ENCODE measurements at regions not wholly inside any gene's neighbourhood (a gene's known extent, or its start where the extent isn't known, plus 50 kb on each side); places are given as distances from the start of the nearest gene placed in this dataset.
"Not testable (repeated sequence)": the region's sequence is repeated elsewhere in the genome, so short reads cannot be mapped to it uniquely, and the experiment has no call there.

DNA sequence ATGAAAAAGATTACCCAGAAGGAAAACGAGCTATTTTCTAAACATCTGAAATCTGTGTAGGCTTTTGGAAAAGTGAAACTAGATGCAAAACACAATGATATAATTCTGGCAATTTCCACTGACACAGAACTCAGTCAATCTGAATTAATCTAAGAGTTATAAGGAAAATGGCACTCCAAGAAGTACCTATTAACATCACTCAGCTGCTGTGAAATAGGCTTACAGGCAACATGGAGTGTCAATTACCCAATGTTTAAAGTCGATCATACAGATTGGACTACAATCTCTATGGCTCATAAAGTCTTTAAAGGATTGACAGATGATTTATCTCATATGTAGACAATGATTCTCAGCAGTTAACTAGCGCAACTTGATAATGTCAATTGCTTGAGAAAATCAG, 120.9 kb downstream of the CCDC74A start:
- H3K27ac ChIP-seq; H3K4me1 ChIP-seq (replicated peaks); H3K36me3 ChIP-seq; H3K9me3 ChIP-seq (replicated peaks); DNase-seq (ENCODE audit: low read depth in 1 of 2, low spot score in 2 of 2); H3K27me3 ChIP-seq (replicated peaks); H3K4me3 ChIP-seq: not testable (repeated sequence)

DNA sequence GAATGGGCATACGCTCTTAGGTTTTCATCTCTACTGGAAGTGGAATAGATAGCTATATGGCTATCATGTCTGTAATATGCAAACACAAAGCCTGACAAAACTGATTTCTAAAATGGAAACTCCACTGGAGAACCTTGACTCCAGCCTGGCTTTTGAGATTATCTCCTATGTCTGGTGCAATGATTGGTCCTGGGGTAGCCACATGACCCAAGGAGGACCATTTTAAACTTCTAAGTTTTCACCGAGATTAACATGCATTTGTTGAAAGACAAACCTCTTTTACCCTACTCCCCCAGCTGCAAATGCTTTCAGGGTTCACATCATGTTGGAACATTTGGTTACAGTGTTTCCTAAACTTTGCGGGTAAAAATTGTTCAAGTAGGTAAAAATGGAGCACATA, 124.6 kb downstream of the CCDC74A start:
- not testable (repeated sequence) for H3K4me3 ChIP-seq; H3K27me3 ChIP-seq (replicated peaks); H3K27ac ChIP-seq; DNase-seq (ENCODE audit: low read depth in 1 of 2, low spot score in 2 of 2); H3K4me1 ChIP-seq (replicated peaks); H3K9me3 ChIP-seq (replicated peaks); H3K36me3 ChIP-seq

DNA sequence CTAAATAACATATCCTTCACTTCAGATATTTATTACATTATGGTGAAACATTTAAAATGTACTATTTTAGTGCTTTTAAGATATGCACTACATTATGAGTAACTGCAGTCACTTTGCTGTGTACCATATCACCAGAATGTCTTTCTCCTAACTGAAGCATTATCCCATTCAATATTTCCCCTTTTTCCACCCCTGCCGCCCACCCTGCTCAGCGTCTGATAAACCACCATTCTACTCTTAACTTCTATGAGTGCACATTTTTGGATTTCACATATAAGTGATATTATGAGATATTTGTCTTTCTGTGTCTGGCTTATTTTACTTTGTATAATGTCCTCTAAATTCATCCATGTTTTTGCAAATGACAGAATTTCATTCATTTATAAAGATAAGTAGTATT, 126.4 kb downstream of the CCDC74A start:
- not testable (repeated sequence) for H3K4me1 ChIP-seq (replicated peaks); H3K27ac ChIP-seq; DNase-seq (ENCODE audit: low read depth in 1 of 2, low spot score in 2 of 2); H3K36me3 ChIP-seq; H3K4me3 ChIP-seq; H3K9me3 ChIP-seq (replicated peaks); H3K27me3 ChIP-seq (replicated peaks)

DNA sequence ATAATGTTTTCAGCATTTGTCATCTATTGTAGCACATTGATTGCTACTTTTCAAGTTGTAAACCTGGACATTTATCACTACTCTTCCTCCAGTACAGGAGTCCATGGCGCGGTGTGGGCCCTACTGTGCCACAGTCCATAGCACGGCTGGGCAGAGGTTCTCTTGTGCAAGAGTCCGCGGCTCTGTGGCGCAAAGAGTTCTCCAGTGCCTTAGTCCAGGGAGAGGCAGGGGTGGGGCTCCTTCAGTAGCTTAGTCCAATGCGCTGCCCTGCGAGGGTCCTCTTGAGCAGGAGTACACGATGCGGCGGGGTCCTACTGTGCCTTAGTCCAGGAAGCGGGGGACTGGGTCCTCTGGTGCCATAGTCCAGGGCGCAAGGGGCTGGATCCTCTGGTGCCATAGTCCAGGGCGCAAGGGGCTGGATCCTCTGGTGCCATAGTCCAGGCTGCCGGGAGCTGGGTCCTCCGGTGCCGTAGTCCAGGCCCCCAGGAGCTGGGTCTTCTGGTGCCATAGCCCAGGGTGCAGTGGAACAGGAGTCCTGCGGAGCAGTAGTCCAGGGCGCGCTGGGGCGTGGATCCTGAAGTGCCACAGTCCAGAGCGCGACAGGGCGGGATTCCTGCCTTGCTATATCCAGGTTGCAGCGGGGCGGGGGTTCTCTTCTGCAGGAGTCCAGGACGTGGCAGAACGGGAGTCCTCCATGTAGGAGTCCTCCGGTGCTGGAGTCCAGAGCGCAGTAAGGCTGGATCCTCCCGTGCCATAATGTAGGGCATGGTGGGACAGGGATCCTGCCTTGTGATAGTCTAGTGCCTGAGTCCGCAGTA, 129.3 kb downstream of the CCDC74A start:
- no peak overlapping the region for H3K4me3 ChIP-seq
- H3K27ac ChIP-seq = no peak overlapping the region
- no peaks in the 10 kb centered on the region for H3K4me1 ChIP-seq (replicated peaks)
- H3K9me3 ChIP-seq (replicated peaks) = no peaks in the 10 kb centered on the region
- DNase-seq (ENCODE audit: low read depth in 1 of 2, low spot score in 2 of 2) = no peak
- H3K27me3 ChIP-seq (replicated peaks) = no peaks in the 10 kb centered on the region
- no peaks in the 10 kb centered on the region for H3K36me3 ChIP-seq

DNA sequence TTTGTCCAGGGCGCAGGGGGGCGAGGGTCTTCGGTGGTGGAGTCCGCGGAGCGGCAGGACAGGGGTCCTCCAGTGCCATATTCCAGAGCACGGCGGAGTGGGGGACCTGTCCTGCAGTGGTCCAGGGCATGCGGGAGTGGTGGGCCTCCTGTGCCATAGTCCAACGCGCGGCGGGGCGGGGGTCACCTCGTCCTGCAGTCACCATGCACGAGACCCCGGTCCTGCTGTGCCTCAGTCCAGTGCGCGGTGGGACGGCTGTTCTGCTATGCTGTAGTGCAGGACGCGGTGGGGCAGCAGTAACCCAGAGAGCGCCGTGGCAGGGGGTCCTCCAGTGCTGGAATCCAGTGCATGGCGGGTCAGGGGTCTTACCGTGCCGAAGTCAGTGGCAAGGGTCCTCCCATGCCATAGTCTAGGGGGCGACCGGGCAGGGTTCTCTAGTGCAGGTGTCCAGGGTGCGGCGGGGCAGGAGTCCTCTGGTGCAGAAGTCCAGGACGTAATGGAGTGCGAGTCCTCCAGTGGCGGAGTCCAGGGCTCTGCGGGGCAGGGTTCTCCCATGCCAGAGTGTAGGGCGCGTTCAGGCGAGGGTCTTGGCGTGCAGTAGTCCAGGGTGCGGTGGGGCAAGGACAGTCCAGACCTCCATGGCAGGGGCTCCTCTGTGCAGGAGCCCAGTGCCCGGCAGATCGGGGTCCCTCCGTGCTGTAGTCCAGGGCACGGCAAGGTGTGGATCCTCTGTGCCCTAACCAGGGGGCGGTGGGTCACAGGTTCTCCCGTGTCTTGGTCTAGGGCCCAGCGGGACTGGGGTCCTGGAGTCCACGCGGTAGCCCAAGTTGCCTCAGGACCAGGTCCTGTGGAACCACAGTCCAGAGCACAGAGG, 130.4 kb downstream of the CCDC74A start:
- no peaks in the 10 kb centered on the region for H3K36me3 ChIP-seq
- H3K4me1 ChIP-seq (replicated peaks) = no peaks in the 10 kb centered on the region
- H3K27ac ChIP-seq = no peak overlapping the region
- no peak overlapping the region for H3K4me3 ChIP-seq
- DNase-seq (ENCODE audit: low read depth in 1 of 2, low spot score in 2 of 2) = no peak
- no peaks in the 10 kb centered on the region for H3K27me3 ChIP-seq (replicated peaks)
- no peaks in the 10 kb centered on the region for H3K9me3 ChIP-seq (replicated peaks)

DNA sequence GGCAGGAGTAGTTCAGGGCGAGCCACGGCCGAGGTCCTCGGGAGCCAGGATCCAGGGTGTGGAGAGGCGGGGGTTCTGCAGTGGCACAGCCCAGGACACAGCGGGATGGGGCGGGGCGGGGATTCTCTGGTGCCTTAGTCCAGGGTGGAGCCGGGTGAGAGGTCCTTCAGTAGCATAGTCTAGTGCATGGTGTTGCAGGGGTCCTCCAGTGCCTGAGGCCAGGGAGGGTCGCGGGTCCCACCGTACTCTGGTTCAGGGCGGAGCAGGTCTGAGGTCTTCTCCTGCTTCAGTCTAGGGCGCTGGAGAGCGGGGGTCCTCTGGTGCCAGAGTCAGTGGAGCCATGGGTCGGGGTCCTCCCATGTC, 131.1 kb downstream of the CCDC74A start:
- H3K4me1 ChIP-seq (replicated peaks) = no peaks in the 10 kb centered on the region
- no peak overlapping the region for H3K4me3 ChIP-seq
- DNase-seq (ENCODE audit: low read depth in 1 of 2, low spot score in 2 of 2) = no peak
- no peaks in the 10 kb centered on the region for H3K9me3 ChIP-seq (replicated peaks)
- no peak overlapping the region for H3K27ac ChIP-seq
- no peaks in the 10 kb centered on the region for H3K27me3 ChIP-seq (replicated peaks)
- no peaks in the 10 kb centered on the region for H3K36me3 ChIP-seq

DNA sequence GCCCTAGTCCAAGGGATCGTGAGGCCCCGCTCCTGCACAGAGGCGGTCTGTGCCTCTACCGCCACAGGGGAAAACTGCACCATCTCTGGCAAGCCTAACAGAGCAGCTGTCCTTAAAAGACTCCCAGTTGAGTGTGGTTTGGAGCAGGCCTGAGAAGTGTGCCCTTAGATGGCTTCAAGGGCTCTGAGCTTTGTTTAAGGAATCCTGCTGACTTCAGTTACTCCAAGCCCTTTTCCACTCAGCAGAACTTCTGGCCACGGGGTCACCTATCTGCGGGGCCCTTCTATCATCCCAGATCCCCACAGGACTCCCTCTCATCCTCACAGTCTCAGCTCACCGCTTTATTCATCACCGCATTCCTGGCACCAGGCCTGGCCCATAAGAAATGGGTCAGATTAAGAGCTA, 131.5 kb downstream of the CCDC74A start:
- DNase-seq (ENCODE audit: low read depth in 1 of 2, low spot score in 2 of 2) = no peak
- no peak overlapping the region for H3K4me3 ChIP-seq
- H3K27ac ChIP-seq = no peak overlapping the region
- no peaks in the 10 kb centered on the region for H3K9me3 ChIP-seq (replicated peaks)
- H3K4me1 ChIP-seq (replicated peaks) = no peaks in the 10 kb centered on the region
- no peaks in the 10 kb centered on the region for H3K36me3 ChIP-seq
- H3K27me3 ChIP-seq (replicated peaks) = no peaks in the 10 kb centered on the region

DNA sequence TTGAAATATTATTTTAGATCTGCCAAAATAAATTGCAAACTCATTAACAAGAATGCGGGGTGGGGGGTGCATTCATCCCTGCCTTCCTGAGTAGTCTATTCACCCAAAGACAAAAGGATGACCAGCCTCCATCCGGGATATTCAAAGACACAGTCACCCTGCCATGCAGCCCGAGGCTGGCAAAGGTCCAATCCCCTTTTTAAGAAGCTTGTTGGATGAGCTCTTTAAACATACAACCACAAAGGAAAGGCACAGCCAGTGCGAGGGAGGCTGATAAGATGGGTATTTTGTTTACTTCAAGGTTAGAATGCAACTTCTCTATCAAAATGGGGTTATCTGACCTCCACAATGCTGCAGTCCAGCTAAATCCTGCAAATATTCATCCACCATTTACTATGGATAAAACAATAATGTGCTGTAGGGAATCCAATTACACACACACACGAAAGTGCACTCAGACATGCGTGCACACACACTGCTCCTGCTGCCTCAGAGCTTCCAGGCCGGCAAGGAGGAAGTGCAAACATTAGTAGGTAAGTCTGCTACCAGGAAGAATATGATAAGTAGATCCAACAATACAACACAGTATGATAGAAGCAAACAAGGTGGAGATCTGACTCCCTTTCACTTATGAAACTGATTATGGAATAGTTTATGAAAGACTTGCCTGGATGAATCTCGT, 133.6 kb downstream of the CCDC74A start:
- H3K9me3 ChIP-seq (replicated peaks); DNase-seq (ENCODE audit: low read depth in 1 of 2, low spot score in 2 of 2); H3K27me3 ChIP-seq (replicated peaks); H3K4me1 ChIP-seq (replicated peaks); H3K27ac ChIP-seq; H3K36me3 ChIP-seq; H3K4me3 ChIP-seq: not testable (repeated sequence)

DNA sequence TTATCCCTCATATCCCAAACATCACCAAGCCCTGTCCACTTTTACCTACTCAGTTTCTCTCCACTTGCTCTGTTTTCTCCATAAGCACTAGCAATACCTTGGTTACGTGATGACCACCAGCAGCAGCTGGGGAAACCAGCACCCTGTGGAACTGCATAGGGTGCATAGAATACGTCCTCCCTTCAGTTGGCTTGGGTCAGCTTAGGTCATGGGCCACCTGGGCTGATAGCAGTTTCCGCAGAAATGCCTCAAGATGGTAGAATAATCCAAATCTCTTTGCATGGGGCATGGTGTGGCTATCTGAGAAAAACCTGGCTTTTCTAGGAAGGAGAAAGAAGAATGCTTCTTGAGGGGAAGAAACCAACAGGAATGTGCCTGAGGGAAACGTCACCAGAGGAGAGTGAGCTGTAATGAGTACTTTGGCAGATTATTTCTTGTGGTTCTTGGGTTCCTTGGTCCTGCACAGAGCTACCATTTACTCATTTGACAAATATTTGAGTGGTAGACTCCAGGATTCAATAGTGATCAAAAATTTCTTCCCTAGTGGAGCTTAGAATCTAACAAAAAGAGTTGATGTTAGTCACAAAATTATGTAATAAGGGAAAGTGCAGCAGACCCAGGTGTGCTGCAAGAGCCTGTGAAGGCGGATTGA, 134.3 kb downstream of the CCDC74A start:
- H3K27me3 ChIP-seq (replicated peaks); DNase-seq (ENCODE audit: low read depth in 1 of 2, low spot score in 2 of 2); H3K36me3 ChIP-seq; H3K4me1 ChIP-seq (replicated peaks); H3K27ac ChIP-seq; H3K9me3 ChIP-seq (replicated peaks); H3K4me3 ChIP-seq: not testable (repeated sequence)

DNA sequence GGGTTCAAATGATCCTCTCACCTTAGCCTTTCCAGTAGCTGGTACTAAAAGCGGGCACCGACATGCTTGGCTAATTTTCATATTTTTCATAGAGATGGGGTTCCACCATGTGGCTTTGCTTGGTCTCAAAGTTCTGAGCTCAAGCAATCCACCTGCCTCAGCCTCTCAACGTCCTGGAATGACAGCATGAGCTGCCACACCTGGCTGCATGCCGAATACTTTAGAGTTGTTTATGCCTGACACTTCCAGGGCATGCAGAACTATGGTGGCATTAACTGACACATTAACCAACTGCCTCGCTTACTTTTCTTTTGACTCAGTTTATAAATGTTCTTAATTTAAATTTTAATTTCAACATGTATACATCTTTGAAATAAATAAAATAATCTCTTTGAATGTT, 135.8 kb downstream of the CCDC74A start:
- H3K4me3 ChIP-seq; H3K36me3 ChIP-seq; DNase-seq (ENCODE audit: low read depth in 1 of 2, low spot score in 2 of 2); H3K27me3 ChIP-seq (replicated peaks); H3K9me3 ChIP-seq (replicated peaks); H3K27ac ChIP-seq; H3K4me1 ChIP-seq (replicated peaks): not testable (repeated sequence)

DNA sequence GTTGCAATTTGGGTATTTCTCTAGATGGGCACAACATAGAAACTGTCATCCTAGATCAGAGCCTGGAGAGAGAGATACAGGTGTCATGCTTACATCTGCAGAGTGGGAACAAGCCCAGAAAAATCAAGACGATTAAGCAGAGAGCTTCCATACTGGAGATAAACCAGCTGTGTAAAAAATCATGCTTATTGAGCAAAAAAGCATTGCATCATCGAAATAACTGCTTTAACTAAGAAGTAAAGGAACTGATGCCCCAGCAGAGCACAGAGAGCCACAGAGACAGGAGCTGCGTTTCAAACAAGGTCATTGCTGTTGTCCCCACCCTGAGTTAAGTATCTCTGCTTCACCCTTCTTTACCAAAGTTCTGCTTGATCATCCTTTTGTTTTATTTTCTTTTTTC, 138.0 kb downstream of the CCDC74A start:
- not testable (repeated sequence) for H3K36me3 ChIP-seq; H3K27ac ChIP-seq; H3K4me3 ChIP-seq; H3K9me3 ChIP-seq (replicated peaks); H3K4me1 ChIP-seq (replicated peaks); DNase-seq (ENCODE audit: low read depth in 1 of 2, low spot score in 2 of 2); H3K27me3 ChIP-seq (replicated peaks)

DNA sequence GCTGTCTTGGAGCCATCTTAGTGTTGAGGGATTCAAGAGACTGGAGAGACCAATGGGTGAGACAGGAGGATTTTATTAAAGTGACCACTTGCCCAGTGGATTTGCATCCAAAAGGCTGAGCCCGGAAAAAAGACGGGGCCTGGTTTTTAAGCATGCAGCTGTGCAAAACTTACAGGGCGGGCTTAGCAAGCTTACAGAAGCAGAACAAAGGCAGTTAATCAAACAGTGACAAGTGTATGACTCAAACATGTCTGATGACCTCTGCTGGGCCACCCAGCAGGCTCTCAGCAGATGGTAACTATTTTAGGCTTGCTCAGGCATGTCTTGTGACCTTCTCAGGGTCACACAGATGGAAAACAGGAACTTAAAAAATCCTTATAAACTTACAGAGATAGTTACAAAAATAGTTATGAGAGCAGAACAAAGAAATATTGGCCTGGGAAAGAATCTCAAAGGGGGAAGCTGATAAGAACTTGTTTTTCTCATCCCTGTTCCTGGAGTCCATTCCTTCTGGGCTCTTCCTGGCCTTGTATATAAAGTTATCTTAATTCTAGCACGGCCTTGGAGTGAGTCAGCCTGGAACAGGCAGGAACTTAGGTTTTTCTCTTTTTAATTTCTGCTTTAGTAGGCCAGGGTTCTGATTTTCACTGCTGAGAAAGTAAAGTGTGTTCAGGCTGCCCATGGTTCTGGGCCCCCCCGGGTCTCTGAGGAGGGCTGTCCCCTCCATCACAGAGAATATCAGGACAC, 141.3 kb downstream of the CCDC74A start:
- not testable (repeated sequence) for H3K36me3 ChIP-seq; H3K27me3 ChIP-seq (replicated peaks); H3K4me3 ChIP-seq; H3K9me3 ChIP-seq (replicated peaks)
- Histone ChIP-seq H3K4me1 (replicated peaks) (peaks cover 16% of the 10 kb centered on the region), H3K27ac (peak overlapping the region; percentile 44)
- peak in 1 of 2 experiments; percentile 71 for DNase-seq (ENCODE audit: low read depth in 1 of 2, low spot score in 2 of 2)

DNA sequence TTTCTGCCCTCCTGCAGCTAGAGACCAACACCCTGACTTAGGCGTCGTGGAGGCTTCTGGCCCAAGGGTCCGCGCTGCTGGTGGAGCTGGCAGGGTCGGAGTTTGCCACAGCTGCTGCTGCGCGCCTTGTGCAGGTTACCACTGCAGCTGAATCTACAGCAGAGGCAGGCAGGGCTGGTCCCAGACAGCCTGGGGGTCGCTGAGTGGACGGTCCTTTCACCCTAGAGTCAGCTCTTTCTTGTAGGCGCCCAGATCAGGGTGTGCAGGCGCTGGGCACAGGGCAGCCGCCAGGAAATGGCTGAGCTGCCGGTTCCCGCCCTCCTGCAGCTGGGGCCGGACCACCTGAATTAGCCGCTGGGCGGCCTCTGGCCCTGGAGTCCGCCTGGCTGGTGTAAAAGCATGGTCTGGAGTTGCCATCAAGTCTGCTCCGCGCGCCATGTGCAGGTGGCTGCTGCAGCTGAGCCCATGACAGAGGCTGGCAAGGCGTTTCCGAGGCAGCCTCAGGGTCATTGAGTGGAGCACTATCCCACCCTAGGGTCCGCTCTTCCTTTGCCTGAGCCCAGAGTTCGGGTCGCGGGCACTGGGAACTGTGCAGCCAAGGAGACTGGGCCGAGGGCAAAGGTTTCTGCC, 144.3 kb downstream of the CCDC74A start:
- H3K4me1 ChIP-seq (replicated peaks) = peaks cover 16% of the 10 kb centered on the region
- H3K9me3 ChIP-seq (replicated peaks); H3K27ac ChIP-seq; H3K27me3 ChIP-seq (replicated peaks); DNase-seq (ENCODE audit: low read depth in 1 of 2, low spot score in 2 of 2); H3K36me3 ChIP-seq; H3K4me3 ChIP-seq: not testable (repeated sequence)
